MM.1S (cell line): ENCODE measurements at regions not wholly inside any gene's neighbourhood (a gene's known extent, or its start where the extent isn't known, plus 50 kb on each side); places are given as distances from the start of the nearest gene placed in this dataset.

Source experiments
- CTCF ChIP-seq: fragments of 300-600 bp; sonication (generic); IDR thresholded peaks from 2 replicates; pipeline ENCODE4 v1.5.1; 2016; ENCODE audit warnings: antibody characterized with exemption, low read length, mixed read lengths
- EZH2 ChIP-seq: fragments of 300-600 bp; sonication (generic); optimal IDR thresholded peaks from 2 replicates; pipeline ENCODE3; 2017; ENCODE audit warnings: low read depth, mild to moderate bottlenecking, antibody characterized with exemption, low read length, mixed read lengths

DNA sequence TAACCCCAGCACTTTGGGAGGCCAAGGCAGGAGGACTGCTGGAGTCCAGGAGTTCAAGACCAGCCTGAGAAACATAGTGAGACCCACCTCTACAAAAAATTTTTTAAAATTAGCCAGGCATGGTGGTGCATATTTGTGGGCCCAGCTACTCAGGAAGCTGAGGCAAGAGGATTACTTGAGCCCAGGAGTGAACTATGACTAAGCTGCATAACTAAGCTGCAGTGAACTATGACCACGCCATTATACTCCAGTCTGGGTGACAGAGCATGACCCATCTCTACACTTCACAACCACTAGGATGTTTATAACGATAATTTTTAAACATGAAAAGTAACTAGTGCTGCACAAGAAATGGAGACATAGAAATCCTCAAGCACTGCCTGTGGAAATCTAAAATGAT, 352.7 kb upstream of the SGCG start:
- TF ChIP-seq CTCF = no peak
- no peak for TF ChIP-seq EZH2
